ENCODE measurements at regions not wholly inside any gene's neighbourhood (a gene's known extent, or its start where the extent isn't known, plus 50 kb on each side); places are given as distances from the start of the nearest gene placed in this dataset.

DNA sequence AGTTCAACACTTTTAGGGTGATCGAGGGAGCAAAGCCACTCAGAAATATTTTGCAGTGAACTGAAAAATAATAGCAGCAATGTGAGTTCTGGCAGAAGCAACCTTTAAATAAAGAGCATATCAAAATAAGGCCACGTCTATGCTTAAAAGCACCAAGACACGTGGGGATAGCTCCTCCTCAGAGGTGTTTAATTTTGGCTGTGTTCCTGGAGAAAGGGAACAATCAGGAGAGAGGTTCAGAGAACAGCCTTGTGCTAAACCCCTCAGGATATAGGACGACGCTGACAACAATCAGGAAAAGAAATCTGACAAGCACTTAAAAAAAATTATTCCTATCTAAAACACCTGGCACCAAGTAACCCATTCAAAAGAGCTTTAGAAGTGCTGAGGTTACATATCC lies 471.9 kb upstream of the CELF2 start:
- H4K8ac ChIP-seq (ENCODE audit: low read depth in 2 of 2, low read length in 2 of 2), result no peak overlapping the region
- H3K9ac ChIP-seq (ENCODE audit: low read depth, low read length), result no peak overlapping the region
- H3K27me3 ChIP-seq (ENCODE audit: control insufficient read depth, insufficient read depth, low read length), result no peaks in the 10 kb centered on the region
- no peak overlapping the region for H3K27ac ChIP-seq (ENCODE audit: insufficient read depth, low read length)
- H3K18ac ChIP-seq (ENCODE audit: low read depth, low read length), result no peak overlapping the region
- intact Hi-C loops (cut with micrococcal nuclease), result no loop called here
- no peak overlapping the region for H3K4me3 ChIP-seq (ENCODE audit: insufficient read depth, low read depth, low read length)
- H2AK9ac ChIP-seq (replicated peaks; ENCODE audit: low read depth, low read length, poor library complexity), result no peak overlapping the region
- no peaks in the 10 kb centered on the region for H3K9me3 ChIP-seq (ENCODE audit: control insufficient read depth, insufficient read depth, low read length)
- no peaks in the 10 kb centered on the region for H3K9me1 ChIP-seq (ENCODE audit: insufficient read depth, low read length)
- H2BK5ac ChIP-seq (ENCODE audit: low read depth, low read length, poor library complexity, severe bottlenecking), result no peak overlapping the region
- no peak for ATAC-seq (ENCODE audit: low read depth)
- H2AFZ ChIP-seq (replicated peaks; ENCODE audit: low read length, poor library complexity), result no peak overlapping the region
- CTCF ChIA-PET, result no interaction called here
- WGBS, 2 experiments (ENCODE audit: extremely low coverage in 2 of 2, insufficient read length in 1 of 2), result no CpG with 5 or more reads among the region's 5 CpGs
- H3K4me1 ChIP-seq (ENCODE audit: control insufficient read depth, insufficient read depth, low read length), result no peaks in the 10 kb centered on the region
- no peak overlapping the region for H2BK20ac ChIP-seq (ENCODE audit: low read depth, low read length)
- in situ Hi-C loops (cut with MboI; ENCODE audit: low sequenced_read_pairs), result no loop called here
- POLR2A ChIA-PET (ENCODE audit: unreplicated experiment), result no interaction called here
- no peaks in the 10 kb centered on the region for H3K36me3 ChIP-seq (ENCODE audit: control insufficient read depth, insufficient read depth, low read length)
- dilution Hi-C loops (cut with HindIII; ENCODE audit: low sequenced_read_pairs, unreplicated experiment), result no loop called here
- no peak overlapping the region for H3K4me2 ChIP-seq (ENCODE audit: low read depth, low read length)
- no peak overlapping the region for H3K14ac ChIP-seq (replicated peaks; ENCODE audit: low read depth, low read length)
- DNase-seq, result no peak
- no peak overlapping the region for H2AK5ac ChIP-seq (ENCODE audit: low read depth, low read length)
- H4K91ac ChIP-seq (ENCODE audit: insufficient read depth, low read depth, low read length), result no peak overlapping the region
- H4K5ac ChIP-seq (ENCODE audit: low read depth, low read length), result no peak overlapping the region
- no peak overlapping the region for H3K23ac ChIP-seq (ENCODE audit: low read depth, low read length)
- BruUV-seq (replicated peaks), result no TSS peak
- no peak overlapping the region for H3K56ac ChIP-seq (ENCODE audit: extremely low read depth, insufficient read depth, low read length)
- no peak overlapping the region for H2BK15ac ChIP-seq (ENCODE audit: low read depth, low read length)
- no peak for TF ChIP-seq SMC3 (IDR thresholded peaks at IDR 0.05; ENCODE audit: low read depth, low read length)
- no peak for TF ChIP-seq MAFK (IDR thresholded peaks at IDR 0.05; ENCODE audit: low read depth, low read length)
- TF ChIP-seq NFE2L2 (IDR thresholded peaks at IDR 0.05; ENCODE audit: low read depth, low read length), result no peak
- TF ChIP-seq FOS (IDR thresholded peaks at IDR 0.05; ENCODE audit: low read depth, low read length), result no peak
- no peak for TF ChIP-seq BHLHE40 (IDR thresholded peaks at IDR 0.05; ENCODE audit: low read depth, low read length)
- TF ChIP-seq RAD21 (IDR thresholded peaks at IDR 0.05; ENCODE audit: low read length), result no peak
- TF ChIP-seq, protein P1, sequence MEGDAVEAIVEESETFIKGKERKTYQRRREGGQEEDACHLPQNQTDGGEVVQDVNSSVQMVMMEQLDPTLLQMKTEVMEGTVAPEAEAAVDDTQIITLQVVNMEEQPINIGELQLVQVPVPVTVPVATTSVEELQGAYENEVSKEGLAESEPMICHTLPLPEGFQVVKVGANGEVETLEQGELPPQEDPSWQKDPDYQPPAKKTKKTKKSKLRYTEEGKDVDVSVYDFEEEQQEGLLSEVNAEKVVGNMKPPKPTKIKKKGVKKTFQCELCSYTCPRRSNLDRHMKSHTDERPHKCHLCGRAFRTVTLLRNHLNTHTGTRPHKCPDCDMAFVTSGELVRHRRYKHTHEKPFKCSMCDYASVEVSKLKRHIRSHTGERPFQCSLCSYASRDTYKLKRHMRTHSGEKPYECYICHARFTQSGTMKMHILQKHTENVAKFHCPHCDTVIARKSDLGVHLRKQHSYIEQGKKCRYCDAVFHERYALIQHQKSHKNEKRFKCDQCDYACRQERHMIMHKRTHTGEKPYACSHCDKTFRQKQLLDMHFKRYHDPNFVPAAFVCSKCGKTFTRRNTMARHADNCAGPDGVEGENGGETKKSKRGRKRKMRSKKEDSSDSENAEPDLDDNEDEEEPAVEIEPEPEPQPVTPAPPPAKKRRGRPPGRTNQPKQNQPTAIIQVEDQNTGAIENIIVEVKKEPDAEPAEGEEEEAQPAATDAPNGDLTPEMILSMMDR (conservative IDR thresholded peaks at IDR 0.05; ENCODE audit: low read depth, low read length), result no peak
- TF ChIP-seq, protein P2, sequence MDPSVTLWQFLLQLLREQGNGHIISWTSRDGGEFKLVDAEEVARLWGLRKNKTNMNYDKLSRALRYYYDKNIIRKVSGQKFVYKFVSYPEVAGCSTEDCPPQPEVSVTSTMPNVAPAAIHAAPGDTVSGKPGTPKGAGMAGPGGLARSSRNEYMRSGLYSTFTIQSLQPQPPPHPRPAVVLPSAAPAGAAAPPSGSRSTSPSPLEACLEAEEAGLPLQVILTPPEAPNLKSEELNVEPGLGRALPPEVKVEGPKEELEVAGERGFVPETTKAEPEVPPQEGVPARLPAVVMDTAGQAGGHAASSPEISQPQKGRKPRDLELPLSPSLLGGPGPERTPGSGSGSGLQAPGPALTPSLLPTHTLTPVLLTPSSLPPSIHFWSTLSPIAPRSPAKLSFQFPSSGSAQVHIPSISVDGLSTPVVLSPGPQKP (IDR thresholded peaks at IDR 0.05; ENCODE audit: borderline replicate concordance, low read depth, low read length), result no peak
- no peak for TF ChIP-seq RFX5 (IDR thresholded peaks at IDR 0.05; ENCODE audit: low read depth, low read length)
- TF ChIP-seq CHD1 (IDR thresholded peaks at IDR 0.05; ENCODE audit: low read depth, low read length), result no peak
- no peak overlapping the region for H3K4ac ChIP-seq (ENCODE audit: low read depth, low read length)
- H4K20me1 ChIP-seq (ENCODE audit: insufficient read depth, low read length), result no peaks in the 10 kb centered on the region
- no peak overlapping the region for H2BK120ac ChIP-seq (ENCODE audit: low read depth, low read length)
- no peaks in the 10 kb centered on the region for H3K79me1 ChIP-seq (ENCODE audit: low read depth in 1 of 2, low read length in 2 of 2)

Data from IMR-90 (cell line).